ENCODE measurements at regions not wholly inside any gene's neighbourhood (a gene's known extent, or its start where the extent isn't known, plus 50 kb on each side); places are given as distances from the start of the nearest gene placed in this dataset.

DNA sequence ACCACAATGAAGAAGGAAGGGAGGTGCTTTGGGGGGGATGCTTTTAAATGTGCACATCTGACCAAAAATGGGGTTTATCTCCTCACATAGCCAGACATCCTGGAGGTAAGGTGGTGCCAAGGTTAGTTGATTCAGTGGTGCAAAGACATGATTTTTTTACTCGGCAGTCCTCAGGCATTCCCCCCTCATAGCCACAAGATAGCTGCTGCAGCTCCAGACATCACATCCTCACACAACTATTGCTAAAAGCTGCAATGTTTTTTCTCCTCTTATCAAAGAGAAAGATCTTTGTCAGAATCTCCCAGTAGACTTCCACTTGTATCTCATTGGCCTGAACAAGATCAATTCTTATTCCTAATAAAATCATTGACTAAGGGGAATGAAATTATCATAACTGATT lies 141.3 kb upstream of the ZNF438 start:
- intact Hi-C loops (cut with micrococcal nuclease; ENCODE audit: unreplicated experiment): no loop called here
- CTCF ChIA-PET: no interaction called here
- H3K36me3 Mint-ChIP-seq (ENCODE audit: insufficient read depth, unreplicated experiment): no peaks in the 10 kb centered on the region

DNA sequence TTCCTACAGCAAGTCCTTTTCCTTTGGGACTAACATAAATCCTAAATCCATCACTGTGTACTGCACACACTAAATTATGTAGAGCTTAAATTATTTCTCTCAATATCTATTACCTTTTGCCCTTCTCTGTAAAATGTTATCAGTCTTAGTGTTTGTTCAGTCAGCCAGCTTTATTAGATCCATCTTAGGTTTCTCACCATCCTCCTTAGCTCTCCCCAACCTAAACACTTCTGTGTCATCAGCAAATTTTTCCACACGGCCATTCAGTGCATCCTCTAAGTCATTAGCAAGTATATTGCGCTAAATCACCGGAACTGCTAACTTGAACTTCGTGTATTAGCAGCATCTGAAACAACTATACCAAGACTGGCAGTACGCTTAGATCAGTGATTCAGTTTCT lies 142.1 kb upstream of the ZNF438 start:
- TF ChIP-seq, protein P1, sequence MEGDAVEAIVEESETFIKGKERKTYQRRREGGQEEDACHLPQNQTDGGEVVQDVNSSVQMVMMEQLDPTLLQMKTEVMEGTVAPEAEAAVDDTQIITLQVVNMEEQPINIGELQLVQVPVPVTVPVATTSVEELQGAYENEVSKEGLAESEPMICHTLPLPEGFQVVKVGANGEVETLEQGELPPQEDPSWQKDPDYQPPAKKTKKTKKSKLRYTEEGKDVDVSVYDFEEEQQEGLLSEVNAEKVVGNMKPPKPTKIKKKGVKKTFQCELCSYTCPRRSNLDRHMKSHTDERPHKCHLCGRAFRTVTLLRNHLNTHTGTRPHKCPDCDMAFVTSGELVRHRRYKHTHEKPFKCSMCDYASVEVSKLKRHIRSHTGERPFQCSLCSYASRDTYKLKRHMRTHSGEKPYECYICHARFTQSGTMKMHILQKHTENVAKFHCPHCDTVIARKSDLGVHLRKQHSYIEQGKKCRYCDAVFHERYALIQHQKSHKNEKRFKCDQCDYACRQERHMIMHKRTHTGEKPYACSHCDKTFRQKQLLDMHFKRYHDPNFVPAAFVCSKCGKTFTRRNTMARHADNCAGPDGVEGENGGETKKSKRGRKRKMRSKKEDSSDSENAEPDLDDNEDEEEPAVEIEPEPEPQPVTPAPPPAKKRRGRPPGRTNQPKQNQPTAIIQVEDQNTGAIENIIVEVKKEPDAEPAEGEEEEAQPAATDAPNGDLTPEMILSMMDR (IDR thresholded peaks at IDR 0.05; ENCODE audit: insufficient read depth in 1 of 2, low read depth in 1 of 2, low read length in 1 of 2, severe bottlenecking in 1 of 2, unreplicated experiment in 1 of 2): no peak
- no peaks in the 10 kb centered on the region for H3K27me3 Mint-ChIP-seq (ENCODE audit: insufficient read depth, unreplicated experiment)
- H3K4me3 ChIP-seq (ENCODE audit: low read depth, low read length): no peak overlapping the region
- intact Hi-C loops (cut with micrococcal nuclease; ENCODE audit: unreplicated experiment): no loop called here
- H3K9me3 Mint-ChIP-seq (ENCODE audit: unreplicated experiment): peaks cover 23% of the 10 kb centered on the region
- H3K27ac Mint-ChIP-seq (ENCODE audit: unreplicated experiment): no peak overlapping the region
- no peaks in the 10 kb centered on the region for H3K4me1 ChIP-seq
- H3K27me3 ChIP-seq (replicated peaks; ENCODE audit: control insufficient read depth, insufficient read depth, low read length): no peaks in the 10 kb centered on the region
- H3K4me1 Mint-ChIP-seq (ENCODE audit: low read depth, unreplicated experiment): no peaks in the 10 kb centered on the region
- H3K9me3 ChIP-seq: 0 out of 2 replicates have a peak, but pooled peaks cover 5% of the 10 kb centered on the region
- CTCF ChIA-PET: no interaction called here
- H3K36me3 Mint-ChIP-seq (ENCODE audit: insufficient read depth, unreplicated experiment): no peaks in the 10 kb centered on the region
- DNase-seq: no peak
- POLR2A ChIA-PET: no interaction called here
- BruUV-seq (replicated peaks): no TSS peak
- H3K4me3 Mint-ChIP-seq (ENCODE audit: unreplicated experiment): no peak overlapping the region
- no peaks in the 10 kb centered on the region for H3K36me3 ChIP-seq (ENCODE audit: control insufficient read depth, insufficient read depth, low read length)

More for the DNA sequence above, 141.3 kb upstream of the ZNF438 start:
- peaks cover 23% of the 10 kb centered on the region for H3K9me3 Mint-ChIP-seq (ENCODE audit: unreplicated experiment)
- POLR2A ChIA-PET: no interaction called here
- H3K4me3 Mint-ChIP-seq (ENCODE audit: unreplicated experiment): no peak overlapping the region
- H3K27me3 ChIP-seq (replicated peaks; ENCODE audit: control insufficient read depth, insufficient read depth, low read length): no peaks in the 10 kb centered on the region
- H3K9me3 ChIP-seq: 0 out of 2 replicates have a peak, but pooled peaks cover 5% of the 10 kb centered on the region
- TF ChIP-seq, protein P1 (IDR thresholded peaks at IDR 0.05; ENCODE audit: insufficient read depth in 1 of 2, low read depth in 1 of 2, low read length in 1 of 2, severe bottlenecking in 1 of 2, unreplicated experiment in 1 of 2): no peak
- no TSS peak for BruUV-seq (replicated peaks)
- H3K27ac Mint-ChIP-seq (ENCODE audit: unreplicated experiment): no peak overlapping the region
- H3K4me3 ChIP-seq (ENCODE audit: low read depth, low read length): no peak overlapping the region
- H3K36me3 ChIP-seq (ENCODE audit: control insufficient read depth, insufficient read depth, low read length): no peaks in the 10 kb centered on the region
- DNase-seq: no peak
- H3K4me1 ChIP-seq: no peaks in the 10 kb centered on the region
- no peaks in the 10 kb centered on the region for H3K4me1 Mint-ChIP-seq (ENCODE audit: low read depth, unreplicated experiment)
- no peaks in the 10 kb centered on the region for H3K27me3 Mint-ChIP-seq (ENCODE audit: insufficient read depth, unreplicated experiment)

DNA sequence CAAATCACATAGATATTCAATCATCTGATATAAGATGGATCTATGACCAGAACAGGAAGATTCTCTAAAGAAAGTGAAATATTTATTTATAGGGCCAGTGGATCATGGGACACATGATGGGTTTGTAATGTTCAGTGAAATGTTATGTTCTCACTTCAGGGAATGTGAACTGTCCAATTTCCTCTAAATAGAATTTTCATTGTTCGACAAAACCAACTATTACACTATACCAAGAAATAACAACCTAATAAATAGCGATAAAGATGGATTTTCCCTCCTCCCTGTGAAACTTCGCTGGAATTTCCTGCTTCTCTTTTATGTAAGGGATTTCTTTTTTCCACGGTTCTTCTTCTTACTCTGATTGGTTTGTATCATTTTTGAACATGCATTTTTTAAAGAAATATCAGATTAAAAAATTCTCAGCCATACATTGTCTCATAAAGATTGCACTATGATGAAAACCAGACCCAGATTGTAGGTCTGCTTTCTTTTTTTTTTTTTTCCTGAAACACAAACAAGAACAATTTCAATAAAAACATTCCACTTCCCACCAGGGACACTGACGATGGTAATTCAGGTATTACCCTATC lies 139.8 kb upstream of the ZEB1 start:
- H3K4me3 ChIP-seq (ENCODE audit: low read depth, low read length): no peak overlapping the region
- Mint-ChIP-seq H3K36me3 (ENCODE audit: insufficient read depth, unreplicated experiment) (no peaks in the 10 kb centered on the region), H3K27ac (ENCODE audit: unreplicated experiment) (no peak overlapping the region), H3K9me3 (ENCODE audit: unreplicated experiment) (peaks cover 13% of the 10 kb centered on the region), H3K4me1 (ENCODE audit: low read depth, unreplicated experiment) (no peaks in the 10 kb centered on the region), H3K27me3 (ENCODE audit: insufficient read depth, unreplicated experiment) (peaks cover 6% of the 10 kb centered on the region), H3K4me3 (ENCODE audit: unreplicated experiment) (no peak overlapping the region)
- CTCF ChIA-PET: no interaction called here
- intact Hi-C loops (cut with micrococcal nuclease; ENCODE audit: unreplicated experiment): no loop called here
- POLR2A ChIA-PET: no interaction called here
- TF ChIP-seq, protein P1 (IDR thresholded peaks at IDR 0.05; ENCODE audit: insufficient read depth in 1 of 2, low read depth in 1 of 2, low read length in 1 of 2, severe bottlenecking in 1 of 2, unreplicated experiment in 1 of 2): no peak
- no peaks in the 10 kb centered on the region for H3K36me3 ChIP-seq (ENCODE audit: control insufficient read depth, insufficient read depth, low read length)
- no TSS peak for BruUV-seq (replicated peaks)
- no peaks in the 10 kb centered on the region for H3K4me1 ChIP-seq
- no peak for DNase-seq
- 0 out of 2 replicates have a peak, but pooled peaks cover 5% of the 10 kb centered on the region for H3K9me3 ChIP-seq
- H3K27me3 ChIP-seq (replicated peaks; ENCODE audit: control insufficient read depth, insufficient read depth, low read length): no peaks in the 10 kb centered on the region
